ENCODE measurements at regions not wholly inside any gene's neighbourhood (a gene's known extent, or its start where the extent isn't known, plus 50 kb on each side); places are given as distances from the start of the nearest gene placed in this dataset.

- peaks cover 0 to 6% (median 0%) of the 10 kb centered on the region in 6 donors for H3K9me3 Mint-ChIP-seq
- no peaks in the 10 kb centered on the region for H3K27me3 Mint-ChIP-seq (ENCODE audit: low read depth in 3 of 3)
- H3K27ac Mint-ChIP-seq: no peak overlapping the region
- H3K4me3 Mint-ChIP-seq: no peak overlapping the region
- DNase-seq: no peak
- H3K36me3 Mint-ChIP-seq: no peaks in the 10 kb centered on the region
- no peaks in the 10 kb centered on the region for H3K4me1 Mint-ChIP-seq
These were observed 1165.7 kb downstream of the NLGN4Y start for GRCh38 chrY:15689994-15690393.

- H3K9me3 Mint-ChIP-seq: no peaks in the 10 kb centered on the region
- no peaks in the 10 kb centered on the region for H3K4me1 Mint-ChIP-seq
- no peak overlapping the region for H3K4me3 Mint-ChIP-seq
- H3K27ac Mint-ChIP-seq: no peak overlapping the region
- DNase-seq: no peak
- H3K27me3 Mint-ChIP-seq (ENCODE audit: low read depth in 3 of 3): no peaks in the 10 kb centered on the region
- H3K36me3 Mint-ChIP-seq: no peaks in the 10 kb centered on the region
These were observed 1177.8 kb downstream of the NLGN4Y start for GRCh38 chrY:15702131-15702530.

DNA sequence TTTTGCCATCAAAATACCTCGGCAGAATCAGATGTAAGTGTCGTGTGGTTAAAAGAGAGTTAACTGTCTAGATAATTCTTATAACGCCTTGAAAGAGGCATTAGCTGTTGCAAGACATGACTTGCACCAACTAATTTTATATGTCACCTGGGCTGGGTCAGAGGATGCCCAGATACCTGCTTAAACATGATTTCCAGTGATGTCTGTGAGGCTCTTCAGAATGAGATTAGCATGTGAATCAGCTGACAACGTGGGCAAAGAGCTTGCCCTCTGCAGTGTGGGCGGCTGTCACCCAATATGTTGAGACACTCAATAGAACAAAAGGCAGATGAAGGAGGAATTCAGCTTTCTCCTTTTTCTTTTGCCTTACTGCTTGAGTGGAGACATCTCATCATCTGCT lies 1180.6 kb downstream of the NLGN4Y start:
- DNase-seq: no peak
- Mint-ChIP-seq H3K4me1 (no peaks in the 10 kb centered on the region), H3K36me3 (no peaks in the 10 kb centered on the region), H3K27me3 (ENCODE audit: low read depth in 3 of 3) (no peaks in the 10 kb centered on the region), H3K9me3 (no peaks in the 10 kb centered on the region), H3K4me3 (no peak overlapping the region), H3K27ac (no peak overlapping the region)

DNA sequence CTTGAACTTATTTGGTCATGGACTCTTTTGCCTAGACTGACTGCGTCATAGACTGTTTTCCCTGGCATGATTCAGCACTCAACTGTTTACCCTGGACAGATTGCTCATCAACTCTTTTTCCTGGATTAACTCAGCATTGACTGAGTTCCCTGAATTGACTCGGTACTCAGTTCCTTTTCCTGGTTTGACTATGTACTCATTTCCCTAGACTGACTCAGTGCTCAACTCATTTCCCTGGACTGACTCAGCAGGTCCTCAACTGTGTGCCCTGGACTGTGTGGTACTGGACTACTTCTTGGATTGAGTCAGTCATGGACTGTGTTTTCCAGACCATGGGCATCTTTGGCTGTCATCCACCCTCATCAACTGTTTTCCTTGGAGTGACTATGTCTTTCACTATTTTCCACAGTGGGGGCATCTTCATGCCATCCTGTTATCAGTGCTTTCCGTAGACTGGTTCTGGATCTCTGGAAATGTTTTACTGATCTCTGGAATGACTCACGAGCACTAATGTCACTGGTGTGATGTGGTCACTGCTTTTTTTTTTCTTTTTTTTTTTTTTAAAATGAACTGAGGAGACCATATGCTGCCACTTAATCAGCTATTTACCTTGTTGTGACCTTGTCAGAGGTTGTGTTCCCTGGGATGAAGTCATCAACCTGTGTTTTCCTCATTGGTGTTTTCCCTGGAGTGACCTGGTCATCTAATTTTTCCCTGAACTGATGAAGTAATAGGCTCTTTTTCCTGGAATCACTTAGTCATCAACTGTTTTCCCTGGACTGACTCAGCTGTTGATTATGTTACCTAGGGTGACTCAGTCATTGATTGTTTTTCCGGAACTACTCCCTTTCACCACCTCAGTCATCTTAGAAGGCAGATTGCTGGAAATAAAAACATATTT lies 1225.5 kb downstream of the NLGN4Y start:
- no peak overlapping the region for H3K4me3 Mint-ChIP-seq
- H3K36me3 Mint-ChIP-seq: no peaks in the 10 kb centered on the region
- H3K27me3 Mint-ChIP-seq (ENCODE audit: low read depth in 3 of 3): no peaks in the 10 kb centered on the region
- H3K27ac Mint-ChIP-seq: no peak overlapping the region
- peaks cover 0 to 9% (median 0%) of the 10 kb centered on the region in 6 donors for H3K9me3 Mint-ChIP-seq
- H3K4me1 Mint-ChIP-seq: no peaks in the 10 kb centered on the region
- DNase-seq: no peak

- H3K36me3 Mint-ChIP-seq: no peaks in the 10 kb centered on the region
- no peaks in the 10 kb centered on the region for H3K27me3 Mint-ChIP-seq (ENCODE audit: low read depth in 3 of 3)
- no peak overlapping the region for H3K27ac Mint-ChIP-seq
- H3K9me3 Mint-ChIP-seq: peaks cover 0 to 11% (median 0%) of the 10 kb centered on the region in 6 donors
- H3K4me1 Mint-ChIP-seq: no peaks in the 10 kb centered on the region
- DNase-seq: no peak
- H3K4me3 Mint-ChIP-seq: no peak overlapping the region
These were observed 1226.7 kb downstream of the NLGN4Y start for GRCh38 chrY:15751001-15751400.

- no peak for DNase-seq
- peaks cover 0 to 9% (median 0%) of the 10 kb centered on the region in 6 donors for H3K9me3 Mint-ChIP-seq
- no peaks in the 10 kb centered on the region for H3K36me3 Mint-ChIP-seq
- H3K4me3 Mint-ChIP-seq: no peak overlapping the region
- no peak overlapping the region for H3K27ac Mint-ChIP-seq
- H3K27me3 Mint-ChIP-seq (ENCODE audit: low read depth in 3 of 3): no peaks in the 10 kb centered on the region
- H3K4me1 Mint-ChIP-seq: no peaks in the 10 kb centered on the region
These were observed 1231.9 kb downstream of the NLGN4Y start for GRCh38 chrY:15756266-15756665.

- no peak overlapping the region for H3K27ac Mint-ChIP-seq
- H3K4me3 Mint-ChIP-seq: no peak overlapping the region
- H3K27me3 Mint-ChIP-seq (ENCODE audit: low read depth in 3 of 3): no peaks in the 10 kb centered on the region
- no peaks in the 10 kb centered on the region for H3K36me3 Mint-ChIP-seq
- H3K4me1 Mint-ChIP-seq: no peaks in the 10 kb centered on the region
- H3K9me3 Mint-ChIP-seq: peaks cover 0 to 11% (median 0%) of the 10 kb centered on the region in 6 donors
- DNase-seq: no peak
These were observed 1249.2 kb downstream of the NLGN4Y start for GRCh38 chrY:15773579-15773978.

DNA sequence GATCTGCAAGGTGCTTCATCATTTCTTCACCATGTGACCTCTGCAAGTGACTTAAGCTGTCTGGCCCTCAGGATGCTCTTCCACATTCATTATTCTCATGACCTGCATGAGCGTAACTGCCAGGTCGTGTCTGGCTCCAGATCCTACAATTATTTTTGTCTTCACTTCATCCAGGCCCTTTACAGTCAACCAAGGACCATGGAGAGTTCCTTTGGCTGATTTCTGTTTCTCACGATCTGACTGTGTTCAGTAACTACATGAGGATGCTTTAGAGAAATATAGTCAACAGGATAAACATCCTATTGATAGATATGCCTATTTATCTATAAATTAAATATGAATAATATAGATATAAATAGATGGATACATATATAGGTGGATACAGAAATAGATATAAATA lies 1251.6 kb downstream of the NLGN4Y start:
- Mint-ChIP-seq H3K4me1 (no peaks in the 10 kb centered on the region), H3K36me3 (peaks cover 0 to 2% (median 0%) of the 10 kb centered on the region in 3 donors), H3K4me3 (no peak overlapping the region), H3K27ac (no peak overlapping the region), H3K9me3 (peaks cover 0 to 9% (median 0%) of the 10 kb centered on the region in 6 donors), H3K27me3 (ENCODE audit: low read depth in 3 of 3) (no peaks in the 10 kb centered on the region)
- DNase-seq: no peak

GRCh38 chrY:15779891-15780290 lies 1255.6 kb downstream of the NLGN4Y start:
- H3K27me3 Mint-ChIP-seq (ENCODE audit: low read depth in 3 of 3): no peaks in the 10 kb centered on the region
- DNase-seq: no peak
- H3K36me3 Mint-ChIP-seq: peaks cover 0 to 2% (median 0%) of the 10 kb centered on the region in 3 donors
- H3K27ac Mint-ChIP-seq: no peak overlapping the region
- no peaks in the 10 kb centered on the region for H3K4me1 Mint-ChIP-seq
- H3K4me3 Mint-ChIP-seq: no peak overlapping the region
- peaks cover 0 to 5% (median 0%) of the 10 kb centered on the region in 6 donors for H3K9me3 Mint-ChIP-seq

DNA sequence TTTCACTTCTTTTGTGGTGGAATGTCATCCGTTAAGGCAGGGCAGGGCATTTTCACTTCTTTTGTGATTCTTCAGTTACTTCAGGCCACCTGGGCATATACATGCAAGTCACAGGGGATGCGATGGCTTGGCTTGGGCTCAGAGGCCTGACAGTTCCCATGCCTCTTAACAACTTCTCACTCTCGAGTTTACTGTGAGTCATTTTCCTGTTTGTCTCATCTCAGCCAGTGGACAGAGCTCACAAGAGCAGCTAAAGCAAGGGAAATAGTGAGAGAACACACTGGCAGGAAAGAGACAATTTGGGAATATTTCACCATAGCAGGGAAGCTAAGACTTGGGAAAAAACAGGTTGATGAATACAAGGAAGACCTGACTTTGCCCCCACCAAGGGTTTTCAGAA lies 1275.7 kb downstream of the NLGN4Y start:
- Mint-ChIP-seq H3K9me3 (peaks cover 0 to 3% (median 0%) of the 10 kb centered on the region in 6 donors), H3K4me3 (no peak overlapping the region), H3K36me3 (no peaks in the 10 kb centered on the region), H3K27ac (no peak overlapping the region), H3K27me3 (ENCODE audit: low read depth in 3 of 3) (no peaks in the 10 kb centered on the region), H3K4me1 (no peaks in the 10 kb centered on the region)
- no peak for DNase-seq

DNA sequence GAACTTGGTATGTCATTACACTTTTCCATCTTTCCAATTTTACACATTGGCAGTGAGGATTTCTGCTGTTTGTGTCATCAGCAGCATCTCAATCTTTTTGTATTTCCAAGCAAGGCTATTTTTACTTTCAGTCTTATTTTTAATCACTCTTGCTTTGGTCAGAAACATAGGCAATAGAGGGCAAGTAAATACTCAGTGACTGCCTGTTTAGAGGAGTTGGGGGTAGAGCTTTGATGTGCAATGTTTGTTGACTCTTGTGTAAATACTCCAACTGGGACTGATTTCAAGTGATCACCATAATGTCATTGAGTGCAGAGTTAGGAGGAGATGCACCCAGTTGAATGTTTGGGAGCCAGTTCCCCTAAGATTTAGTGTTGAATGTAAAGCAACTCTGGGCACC lies 1281.7 kb downstream of the NLGN4Y start:
- H3K4me3 Mint-ChIP-seq: no peak overlapping the region
- H3K27me3 Mint-ChIP-seq (ENCODE audit: low read depth in 3 of 3): no peaks in the 10 kb centered on the region
- no peaks in the 10 kb centered on the region for H3K36me3 Mint-ChIP-seq
- peaks cover 0 to 12% (median 0%) of the 10 kb centered on the region in 6 donors for H3K9me3 Mint-ChIP-seq
- H3K4me1 Mint-ChIP-seq: no peaks in the 10 kb centered on the region
- no peak overlapping the region for H3K27ac Mint-ChIP-seq
- no peak for DNase-seq

- DNase-seq: no peak
- Mint-ChIP-seq H3K4me1 (no peaks in the 10 kb centered on the region), H3K27ac (no peak overlapping the region), H3K36me3 (no peaks in the 10 kb centered on the region), H3K9me3 (peaks cover 0 to 15% (median 0%) of the 10 kb centered on the region in 6 donors), H3K4me3 (no peak overlapping the region), H3K27me3 (ENCODE audit: low read depth in 3 of 3) (peaks cover 0 to 1% (median 0%) of the 10 kb centered on the region in 3 donors)
These were observed 1289.9 kb downstream of the NLGN4Y start for GRCh38 chrY:15814241-15814640.

Data from immature natural killer cell (primary cell).